ENCODE measurements at regions not wholly inside any gene's neighbourhood (a gene's known extent, or its start where the extent isn't known, plus 50 kb on each side); places are given as distances from the start of the nearest gene placed in this dataset.

DNA sequence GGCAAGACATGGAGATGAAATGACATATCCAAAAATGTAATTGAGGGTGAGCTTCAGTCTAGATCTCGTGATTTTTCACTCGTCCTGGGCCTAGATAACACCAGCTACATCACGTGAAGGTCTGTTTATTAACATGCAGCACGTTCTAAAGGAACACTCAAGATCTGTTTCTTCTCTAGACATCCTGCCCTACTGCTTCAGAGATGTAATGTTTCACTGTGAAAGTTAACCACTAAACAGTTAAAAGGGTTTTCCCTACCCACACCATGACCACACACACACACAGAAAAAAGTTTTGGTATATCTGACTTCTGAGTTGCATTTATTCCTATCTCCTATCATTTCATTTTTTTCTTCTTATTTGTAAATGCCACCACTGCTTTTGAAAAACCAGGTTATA lies 52.3 kb upstream of the SMIM31 start:
- Mint-ChIP-seq H3K9me3 (no peaks in the 10 kb centered on the region), H3K4me3 (no peak overlapping the region), H3K27me3 (peaks cover 2% of the 10 kb centered on the region), H3K36me3 (peaks cover 4% of the 10 kb centered on the region), H3K4me1 (peaks cover 0 to 3% (median 0%) of the 10 kb centered on the region in 3 donors), H3K27ac (no peak overlapping the region)
